ENCODE measurements at regions not wholly inside any gene's neighbourhood (a gene's known extent, or its start where the extent isn't known, plus 50 kb on each side); places are given as distances from the start of the nearest gene placed in this dataset.

GRCh38 chr13:84400706-84401105 lies 518.4 kb upstream of the SLITRK1 start:
- TF ChIP-seq TAF1 (IDR thresholded peaks at IDR 0.05; ENCODE audit: low read depth, low read length), result no peak
- no peak for TF ChIP-seq POLR2AphosphoS5 (IDR thresholded peaks at IDR 0.05; ENCODE audit: low read depth, low read length)
- TF ChIP-seq POLR2A (IDR thresholded peaks at IDR 0.05; ENCODE audit: low read depth, low read length), result no peak

Measured in GM12891 (cell line).